IPS-NIHi7 (cell line): ENCODE measurements at regions not wholly inside any gene's neighbourhood (a gene's known extent, or its start where the extent isn't known, plus 50 kb on each side); places are given as distances from the start of the nearest gene placed in this dataset.
"Not testable (repeated sequence)": the region's sequence is repeated elsewhere in the genome, so short reads cannot be mapped to it uniquely, and the experiment has no call there.

Experiments
- DNase-seq: peaks from one replicate; pipeline ENCODE4 v3.0.0; 2012; ENCODE audit warnings: mixed read lengths; ENCODE audit errors: extremely low spot score

GRCh38 chrX:9378980-9379696, 85.7 kb upstream of the TBL1X start:
- no peak for DNase-seq

- no peak for DNase-seq
Measured at GRCh38 chrX:9379697-9380551, 84.9 kb upstream of the TBL1X start.

- DNase-seq = no peak
Measured at GRCh38 chrX:9383655-9384054, 81.2 kb upstream of the TBL1X start.

- no peak for DNase-seq
Measured at GRCh38 chrX:9388450-9388849, 76.4 kb upstream of the TBL1X start.

GRCh38 chrX:9390121-9390520, 74.7 kb upstream of the TBL1X start:
- DNase-seq = no peak

GRCh38 chrX:9390693-9391368, 74.0 kb upstream of the TBL1X start:
- DNase-seq = no peak

- no peak for DNase-seq
Measured at GRCh38 chrX:9392445-9392844, 72.4 kb upstream of the TBL1X start.

- no peak for DNase-seq
Measured at GRCh38 chrX:9393571-9393970, 71.3 kb upstream of the TBL1X start.

GRCh38 chrX:9394212-9394611, 70.6 kb upstream of the TBL1X start:
- no peak for DNase-seq

- no peak for DNase-seq
Measured at GRCh38 chrX:9396930-9397329, 67.9 kb upstream of the TBL1X start.

GRCh38 chrX:9401051-9401450, 63.8 kb upstream of the TBL1X start:
- no peak for DNase-seq

- no peak for DNase-seq
Measured at GRCh38 chrX:9403374-9403773, 61.5 kb upstream of the TBL1X start.

GRCh38 chrX:9405635-9406034, 59.2 kb upstream of the TBL1X start:
- DNase-seq = not testable (repeated sequence)

- not testable (repeated sequence) for DNase-seq
Measured at GRCh38 chrX:9410889-9411288, 54.0 kb upstream of the TBL1X start.

- not testable (repeated sequence) for DNase-seq
Measured at GRCh38 chrX:9411682-9412081, 53.2 kb upstream of the TBL1X start.

GRCh38 chrX:9414416-9414815, 50.4 kb upstream of the TBL1X start:
- no peak for DNase-seq
